PC-3 (cell line): ENCODE measurements at regions not wholly inside any gene's neighbourhood (a gene's known extent, or its start where the extent isn't known, plus 50 kb on each side); places are given as distances from the start of the nearest gene placed in this dataset.

Experiments
- ATAC-seq: fragments of 200-7000 bp; cut with Tn5 transposase; 2 replicates; pipeline ENCODE4 v1.9.1; 2020; ENCODE audit warnings: mild to moderate bottlenecking, moderate library complexity
- BruUV-seq: library from RNA; stranded (reverse); fragments of 400-500 nt; replicated peaks from 2 replicates; lab custom pipeline; 2021; lab: Mats Ljungman, UMichigan
- CTCF ChIA-PET: fragments of 300-600 bp; sonication (Branson Sonifier 250); formaldehyde crosslinking; loops from one replicate; lab custom pipeline; 2022; ENCODE audit warnings: antibody characterized with exemption; lab: Charles Lee
- POLR2A ChIA-PET: fragments of 300-600 bp; sonication (Branson Sonifier 250); formaldehyde crosslinking; loops from one replicate; lab custom pipeline; 2022; ENCODE audit warnings: antibody characterized with exemption; ENCODE audit not compliant: unreplicated experiment; lab: Charles Lee
- DNase-seq: peaks from one replicate; pipeline ENCODE4 v3.0.0-alpha.2; 2015
- H2AFZ ChIP-seq: fragments of 300-600 bp; sonication (generic); 2 replicates; pipeline ENCODE4 v1.6.0; 2016; ENCODE audit warnings: antibody characterized with exemption, low read length
- H3F3A ChIP-seq: fragments of 300-600 bp; sonication (generic); one replicate; pipeline ENCODE4 v1.6.0; 2017; ENCODE audit warnings: antibody characterized with exemption, low read length, control low read depth, mild to moderate bottlenecking; ENCODE audit not compliant: unreplicated experiment
- H3K27ac ChIP-seq: fragments of 300-600 bp; sonication (generic); 2 replicates; pipeline ENCODE4 v1.5.1; 2016; ENCODE audit warnings: mild to moderate bottlenecking, low read length
- H3K27me3 ChIP-seq: fragments of 300-600 bp; sonication (generic); 2 replicates; pipeline ENCODE4 v1.6.1; 2016; ENCODE audit warnings: low read length, mixed read lengths
- H3K36me3 ChIP-seq: fragments of 300-600 bp; sonication (generic); 2 replicates; pipeline ENCODE4 v1.6.1; 2016; ENCODE audit warnings: low read depth, mixed run types, low read length, mixed read lengths
- H3K4me1 ChIP-seq: fragments of 300-600 bp; sonication (generic); 2 replicates; pipeline ENCODE4 v1.5.1; 2016; ENCODE audit warnings: low read length; ENCODE audit not compliant: insufficient read depth
- H3K4me2 ChIP-seq: fragments of 300-600 bp; sonication (generic); 2 replicates; pipeline ENCODE4 v1.6.0; 2016; ENCODE audit warnings: low read length
- H3K4me3 ChIP-seq: fragments of 300-600 bp; sonication (generic); 2 replicates; pipeline ENCODE4 v1.5.1; 2016; ENCODE audit warnings: mild to moderate bottlenecking, low read length, mixed read lengths
- H3K79me2 ChIP-seq: fragments of 300-600 bp; sonication (generic); 2 replicates; pipeline ENCODE4 v1.6.1; 2017; ENCODE audit warnings: low read length, mixed read lengths
- H3K9ac ChIP-seq: fragments of 300-600 bp; sonication (generic); 2 replicates; pipeline ENCODE4 v1.6.0; 2016; ENCODE audit warnings: mild to moderate bottlenecking, low read length
- H3K9me2 ChIP-seq: fragments of 300-600 bp; sonication (generic); replicated peaks from 2 replicates; pipeline ENCODE4 v1.6.1; 2016; ENCODE audit warnings: mixed run types, low read length, mixed read lengths
- H3K9me3 ChIP-seq: fragments of 300-600 bp; sonication (generic); 2 replicates; pipeline ENCODE4 v1.6.1; 2016; ENCODE audit warnings: low read length, mixed read lengths
- H4K20me1 ChIP-seq: fragments of 300-600 bp; sonication (generic); 2 replicates; pipeline ENCODE4 v1.6.1; 2016; ENCODE audit warnings: low read length, mixed read lengths
- CTCF ChIP-seq: fragments of 300-600 bp; sonication (generic); conservative IDR thresholded peaks from 2 replicates; pipeline ENCODE4 v1.5.1; 2017; ENCODE audit warnings: antibody characterized with exemption, low read depth, mild to moderate bottlenecking, low read length
- EZH2 ChIP-seq: fragments of 300-600 bp; sonication (generic); IDR thresholded peaks from one replicate; pipeline ENCODE4 v1.6.1; 2017; ENCODE audit warnings: antibody characterized with exemption, mild to moderate bottlenecking, low read length; ENCODE audit not compliant: unreplicated experiment
- EZH2phosphoT487 ChIP-seq: fragments of 300-600 bp; sonication (generic); IDR thresholded peaks from 2 replicates; pipeline ENCODE4 v1.6.1; 2018; ENCODE audit warnings: mild to moderate bottlenecking, antibody characterized with exemption, low read length, borderline replicate concordance
- intact Hi-C: fragments of 100-400 bp; cut with micrococcal nuclease; formaldehyde crosslinking; loops from 2 replicates; pipeline ENCODE4 v1.9.0; 2023

- CTCF ChIA-PET: no interaction called here
These were observed 85.0 kb upstream of the P3H2 start for GRCh38 chr3:190205739-190206138.

GRCh38 chr3:190204200-190204599 is 83.5 kb upstream of the P3H2 start:
- Histone ChIP-seq H3K36me3 (no peaks in the 10 kb centered on the region), H3K4me1 (peaks cover 9% of the 10 kb centered on the region; the same call in 1 of the 2 replicates), H2AFZ (no peak overlapping the region), H4K20me1 (no peaks in the 10 kb centered on the region), H3K27me3 (no peaks in the 10 kb centered on the region), H3K27ac (no peak overlapping the region), H3F3A (no peaks in the 10 kb centered on the region), H3K79me2 (no peaks in the 10 kb centered on the region), H3K9ac (no peak overlapping the region), H3K9me3 (no peaks in the 10 kb centered on the region), H3K4me2 (no peak overlapping the region), H3K9me2 (no peaks in the 10 kb centered on the region), H3K4me3 (no peak overlapping the region)
- no peak for DNase-seq
- intact Hi-C loops: no loop called here
- no peak for TF ChIP-seq EZH2phosphoT487
- ATAC-seq: no peak
- POLR2A ChIA-PET: no interaction called here
- CTCF ChIA-PET: no interaction called here
- no TSS peak for BruUV-seq

More at GRCh38 chr3:190205739-190206138, 85.0 kb upstream of the P3H2 start:
- Histone ChIP-seq H3K4me2 (no peak overlapping the region), H3K9ac (no peak overlapping the region), H3K79me2 (no peaks in the 10 kb centered on the region), H2AFZ (no peak overlapping the region), H3K4me3 (no peak overlapping the region), H4K20me1 (no peaks in the 10 kb centered on the region), H3K27me3 (no peaks in the 10 kb centered on the region), H3K9me2 (no peaks in the 10 kb centered on the region), H3K27ac (no peak overlapping the region), H3K36me3 (no peaks in the 10 kb centered on the region), H3K9me3 (no peaks in the 10 kb centered on the region), H3K4me1 (peaks cover 9% of the 10 kb centered on the region; the same call in 1 of the 2 replicates), H3F3A (no peaks in the 10 kb centered on the region)
- intact Hi-C loops: no loop called here
- POLR2A ChIA-PET: no interaction called here
- ATAC-seq (no peak; the same call in 1 of the 2 replicates), DNase-seq (peak; percentile 53)
- no TSS peak for BruUV-seq
- TF ChIP-seq EZH2phosphoT487 (no peak), EZH2 (no peak), CTCF (no peak)

GRCh38 chr3:190197346-190197763 is 76.7 kb upstream of the P3H2 start:
- H3K4me3 ChIP-seq: no peak overlapping the region
- H3K79me2 ChIP-seq: no peaks in the 10 kb centered on the region
- intact Hi-C loops: no loop called here
- TF ChIP-seq EZH2phosphoT487 (no peak), CTCF (no peak), EZH2 (no peak)
- H3F3A ChIP-seq: no peaks in the 10 kb centered on the region
- no peak overlapping the region for H3K4me2 ChIP-seq
- ChIA-PET CTCF (no interaction called here), POLR2A (interaction anchor here (0.7 kb wide), 1 partner anchor 76 kb away, joined by 3 read pairs; no protein-coding TSS in a partner anchor)
- no peaks in the 10 kb centered on the region for H3K9me2 ChIP-seq
- no peak overlapping the region for H3K27ac ChIP-seq
- H2AFZ ChIP-seq: 0 out of 2 replicates have a peak overlapping the region, but pooled peaks have one; percentile 31
- H3K27me3 ChIP-seq: no peaks in the 10 kb centered on the region
- BruUV-seq: no TSS peak
- peaks cover 15% of the 10 kb centered on the region for H3K4me1 ChIP-seq
- no peaks in the 10 kb centered on the region for H3K9me3 ChIP-seq
- DNase-seq (no peak), ATAC-seq (no peak)
- H3K36me3 ChIP-seq: no peaks in the 10 kb centered on the region
- no peaks in the 10 kb centered on the region for H4K20me1 ChIP-seq
- H3K9ac ChIP-seq: no peak overlapping the region
